PC-9 (cell line): ENCODE measurements at regions not wholly inside any gene's neighbourhood (a gene's known extent, or its start where the extent isn't known, plus 50 kb on each side); places are given as distances from the start of the nearest gene placed in this dataset.

Experiments
- BruUV-seq: library from RNA; stranded (reverse); fragments of 400-500 nt; replicated peaks from 2 replicates; lab custom pipeline; 2021; lab: Mats Ljungman, UMichigan
- CTCF ChIA-PET: fragments of 300-600 bp; sonication (Branson Sonifier 250); formaldehyde crosslinking; loops from one replicate; lab custom pipeline; 2022; ENCODE audit warnings: antibody characterized with exemption; lab: Charles Lee
- POLR2A ChIA-PET: fragments of 300-600 bp; sonication (Branson Sonifier 250); formaldehyde crosslinking; loops from one replicate; lab custom pipeline; 2022; ENCODE audit warnings: antibody characterized with exemption; ENCODE audit not compliant: unreplicated experiment; lab: Charles Lee
- DNase-seq, 2 experiments: peaks; one replicate each; pipeline versions ENCODE4 v3.0.0 to v3.0.0-alpha.2; 2015 to 2022; ENCODE audit warnings: mixed read lengths in 1 of 2
- H2AFZ ChIP-seq: fragments of 200-600 bp; sonication (generic); 2 replicates; pipeline ENCODE4 v1.8.1; 2017; ENCODE audit warnings: antibody characterized with exemption
- H3F3A ChIP-seq: fragments of 200-600 bp; sonication (generic); 2 replicates; pipeline ENCODE4 v1.8.1; 2017; ENCODE audit warnings: antibody characterized with exemption, mild to moderate bottlenecking, low read depth; ENCODE audit not compliant: insufficient read depth
- H3K27ac ChIP-seq: fragments of 200-600 bp; sonication (generic); 2 replicates; pipeline ENCODE4 v1.6.1; 2016; ENCODE audit warnings: mixed run types
- H3K27me3 ChIP-seq: fragments of 200-600 bp; sonication (generic); 2 replicates; pipeline ENCODE4 v1.6.1; 2016; ENCODE audit warnings: low read depth, mixed run types; ENCODE audit not compliant: insufficient read depth
- H3K36me3 ChIP-seq: fragments of 200-600 bp; sonication (generic); 2 replicates; pipeline ENCODE4 v1.6.1; 2016; ENCODE audit warnings: low read depth, mixed run types
- H3K4me1 ChIP-seq: fragments of 200-600 bp; sonication (generic); replicated peaks from 2 replicates; pipeline ENCODE4 v1.6.1; 2016; ENCODE audit warnings: mixed run types; ENCODE audit not compliant: insufficient read depth
- H3K4me2 ChIP-seq: fragments of 200-600 bp; sonication (generic); 2 replicates; pipeline ENCODE4 v1.6.1; 2017; ENCODE audit warnings: mixed run types
- H3K4me3 ChIP-seq: fragments of 200-600 bp; sonication (generic); 2 replicates; pipeline ENCODE4 v1.6.1; 2016; ENCODE audit warnings: mixed run types
- H3K79me2 ChIP-seq: fragments of 200-600 bp; sonication (generic); 2 replicates; pipeline ENCODE4 v1.6.1; 2017; ENCODE audit warnings: low read depth, mixed run types
- H3K9me2 ChIP-seq: fragments of 200-600 bp; sonication (generic); 2 replicates; pipeline ENCODE4 v1.8.1; 2017; ENCODE audit warnings: mild to moderate bottlenecking; ENCODE audit not compliant: insufficient read depth
- H3K9me3 ChIP-seq: fragments of 200-600 bp; sonication (generic); 2 replicates; pipeline ENCODE4 v1.8.1; 2016; ENCODE audit warnings: low read depth; ENCODE audit not compliant: insufficient read depth
- H4K20me1 ChIP-seq: fragments of 200-600 bp; sonication (generic); 2 replicates; pipeline ENCODE4 v1.8.1; 2017; ENCODE audit not compliant: insufficient read depth
- CTCF ChIP-seq: fragments of 200-600 bp; sonication (generic); conservative IDR thresholded peaks from 2 replicates; pipeline ENCODE4 v1.6.1; 2017; ENCODE audit warnings: mixed run types, antibody characterized with exemption, mild to moderate bottlenecking, moderate library complexity
- EZH2 ChIP-seq: fragments of 200-600 bp; sonication (generic); IDR thresholded peaks from 2 replicates; pipeline ENCODE4 v1.8.0; 2017; ENCODE audit warnings: antibody characterized with exemption, low read depth
- intact Hi-C: fragments of 100-400 bp; cut with micrococcal nuclease; formaldehyde crosslinking; loops from one replicate; pipeline ENCODE4 v1.10.0; 2022; ENCODE audit not compliant: unreplicated experiment

- ChIA-PET CTCF (no interaction called here), POLR2A (no interaction called here)
- no peak overlapping the region for H2AFZ ChIP-seq
Measured at GRCh38 chr18:70496353-70497294, 207.8 kb downstream of the SOCS6 start.

GRCh38 chr18:70494524-70494923, 205.7 kb downstream of the SOCS6 start:
- Histone ChIP-seq H3K36me3 (no peaks in the 10 kb centered on the region), H3F3A (no peaks in the 10 kb centered on the region), H3K79me2 (no peaks in the 10 kb centered on the region), H3K4me2 (no peak overlapping the region), H3K9me3 (no peaks in the 10 kb centered on the region), H2AFZ (no peak overlapping the region), H3K27ac (no peak overlapping the region), H3K4me3 (no peak overlapping the region), H3K4me1 (no peaks in the 10 kb centered on the region), H3K27me3 (no peaks in the 10 kb centered on the region), H4K20me1 (no peaks in the 10 kb centered on the region), H3K9me2 (no peaks in the 10 kb centered on the region)
- intact Hi-C loops, result no loop called here
- CTCF ChIA-PET, result no interaction called here
- no peak for DNase-seq
- POLR2A ChIA-PET, result no interaction called here
- TF ChIP-seq EZH2, result no peak
- no peak for TF ChIP-seq CTCF
- no TSS peak for BruUV-seq

More at GRCh38 chr18:70496353-70497294, 207.8 kb downstream of the SOCS6 start:
- Histone ChIP-seq H3K27ac (no peak overlapping the region), H3F3A (no peaks in the 10 kb centered on the region), H3K9me2 (no peaks in the 10 kb centered on the region), H4K20me1 (no peaks in the 10 kb centered on the region), H3K4me2 (no peak overlapping the region), H3K79me2 (no peaks in the 10 kb centered on the region), H3K27me3 (no peaks in the 10 kb centered on the region), H3K36me3 (no peaks in the 10 kb centered on the region), H3K4me1 (no peaks in the 10 kb centered on the region), H3K9me3 (no peaks in the 10 kb centered on the region), H3K4me3 (no peak overlapping the region)
- TF ChIP-seq CTCF (no peak), EZH2 (no peak)
- BruUV-seq, result no TSS peak
- intact Hi-C loops, result no loop called here
- DNase-seq, result no peak

- TF ChIP-seq CTCF, result no peak
- TF ChIP-seq EZH2, result no peak
- H3K9me2 ChIP-seq, result no peaks in the 10 kb centered on the region
- no peaks in the 10 kb centered on the region for H3K79me2 ChIP-seq
- POLR2A ChIA-PET, result interaction anchor here (0.7 kb wide), 1 partner anchor 165 kb away, joined by 6 read pairs; no protein-coding TSS in a partner anchor
- H3K4me1 ChIP-seq, result no peaks in the 10 kb centered on the region
- H3K4me3 ChIP-seq, result no peak overlapping the region
- H3F3A ChIP-seq, result no peaks in the 10 kb centered on the region
- no peaks in the 10 kb centered on the region for H4K20me1 ChIP-seq
- H3K27ac ChIP-seq, result no peak overlapping the region
- H3K36me3 ChIP-seq, result no peaks in the 10 kb centered on the region
- BruUV-seq, result no TSS peak
- no peak for DNase-seq
- no peak overlapping the region for H3K4me2 ChIP-seq
- intact Hi-C loops, result no loop called here
- H3K27me3 ChIP-seq, result no peaks in the 10 kb centered on the region
- CTCF ChIA-PET, result no interaction called here
- no peak overlapping the region for H2AFZ ChIP-seq
- no peaks in the 10 kb centered on the region for H3K9me3 ChIP-seq
Measured at GRCh38 chr18:70493461-70493860, 204.6 kb downstream of the SOCS6 start.
